Inflammatory macrophage treated with lipopolysaccharide for 1 hour (primary cell): ENCODE measurements at regions not wholly inside any gene's neighbourhood (a gene's known extent, or its start where the extent isn't known, plus 50 kb on each side); places are given as distances from the start of the nearest gene placed in this dataset.

Experiments
- DNase-seq, 2 donors: peaks; one replicate each; pipeline ENCODE4 v3.0.0-alpha.2; 2020 to 2022

GRCh38 chr20:61138566-61138965 lies 113.5 kb upstream of the CDH4 start:
- DNase-seq: no peak

GRCh38 chr20:61139031-61139430 lies 113.0 kb upstream of the CDH4 start:
- DNase-seq: no peak

GRCh38 chr20:61140576-61140975 lies 111.5 kb upstream of the CDH4 start:
- no peak for DNase-seq

- DNase-seq: no peak
Observed at GRCh38 chr20:61146023-61146422, 106.0 kb upstream of the CDH4 start.

- no peak for DNase-seq
Observed at GRCh38 chr20:61149636-61150035, 102.4 kb upstream of the CDH4 start.

- DNase-seq: no peak
Observed at GRCh38 chr20:61157301-61157700, 94.8 kb upstream of the CDH4 start.

GRCh38 chr20:61159957-61160686 lies 91.9 kb upstream of the CDH4 start:
- DNase-seq: no peak

GRCh38 chr20:61161726-61162390 lies 90.2 kb upstream of the CDH4 start:
- DNase-seq: no peak

- no peak for DNase-seq
Observed at GRCh38 chr20:61162451-61162850, 89.6 kb upstream of the CDH4 start.

GRCh38 chr20:61163031-61163430 lies 89.0 kb upstream of the CDH4 start:
- no peak for DNase-seq

- DNase-seq: no peak
Observed at GRCh38 chr20:61166324-61166723, 85.7 kb upstream of the CDH4 start.

- DNase-seq: no peak
Observed at GRCh38 chr20:61168605-61169004, 83.5 kb upstream of the CDH4 start.

- no peak for DNase-seq
Observed at GRCh38 chr20:61169874-61170273, 82.2 kb upstream of the CDH4 start.

- DNase-seq: no peak
Observed at GRCh38 chr20:61170496-61171320, 81.4 kb upstream of the CDH4 start.

GRCh38 chr20:61173267-61173666 lies 78.8 kb upstream of the CDH4 start:
- no peak for DNase-seq

- no peak for DNase-seq
Observed at GRCh38 chr20:61173961-61174725, 77.9 kb upstream of the CDH4 start.

- DNase-seq: no peak
Observed at GRCh38 chr20:61176874-61177273, 75.2 kb upstream of the CDH4 start.

GRCh38 chr20:61178551-61179071 lies 73.5 kb upstream of the CDH4 start:
- no peak for DNase-seq

- DNase-seq: no peak
Observed at GRCh38 chr20:61184194-61184593, 67.9 kb upstream of the CDH4 start.

- DNase-seq: no peak
Observed at GRCh38 chr20:61185181-61185580, 66.9 kb upstream of the CDH4 start.

GRCh38 chr20:61185841-61186601 lies 66.0 kb upstream of the CDH4 start:
- DNase-seq: no peak
